Lower leg skin (tissue), 3 donors: ENCODE measurements at regions not wholly inside any gene's neighbourhood (a gene's known extent, or its start where the extent isn't known, plus 50 kb on each side); places are given as distances from the start of the nearest gene placed in this dataset.

Experiments used
- POLR2A ChIP-seq, 2 donors: fragments of 450-650 bp; IDR thresholded peaks; one replicate each; pipeline ENCODE4 v1.6.1; 2016 to 2017; ENCODE audit warnings: antibody characterized with exemption in 2 of 2, mild to moderate bottlenecking in 1 of 2, moderate library complexity in 1 of 2
- TF ChIP-seq, protein P1 (sequence below), 3 donors: fragments of 450-650 bp; IDR thresholded peaks; one replicate each; pipeline ENCODE4 v1.5.1; 2016; ENCODE audit warnings: antibody characterized with exemption in 3 of 3, mild to moderate bottlenecking in 3 of 3, moderate library complexity in 2 of 3

DNA sequence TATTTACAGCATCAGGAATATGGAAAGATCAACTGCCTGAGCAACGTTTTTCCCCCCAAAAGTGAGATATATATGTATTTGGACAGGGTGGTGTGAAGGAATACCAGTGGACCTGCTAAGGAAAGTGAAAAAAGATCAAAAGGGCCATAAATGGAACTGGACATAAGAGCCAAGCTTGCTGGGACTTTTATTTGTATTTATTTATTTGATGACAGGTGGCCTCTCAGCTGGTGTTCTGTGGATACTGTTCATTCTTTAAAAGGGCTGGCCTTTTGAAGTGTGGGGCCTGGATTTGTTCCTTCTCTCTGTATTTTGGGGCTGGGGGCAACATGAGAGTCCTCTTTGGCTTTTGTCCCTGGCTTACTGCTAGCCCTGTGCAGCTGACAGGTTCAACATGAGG, 306.6 kb upstream of the N4BP1 start:
- TF ChIP-seq POLR2A (IDR thresholded peaks at IDR 0.05), result no peak
- TF ChIP-seq, protein P1, sequence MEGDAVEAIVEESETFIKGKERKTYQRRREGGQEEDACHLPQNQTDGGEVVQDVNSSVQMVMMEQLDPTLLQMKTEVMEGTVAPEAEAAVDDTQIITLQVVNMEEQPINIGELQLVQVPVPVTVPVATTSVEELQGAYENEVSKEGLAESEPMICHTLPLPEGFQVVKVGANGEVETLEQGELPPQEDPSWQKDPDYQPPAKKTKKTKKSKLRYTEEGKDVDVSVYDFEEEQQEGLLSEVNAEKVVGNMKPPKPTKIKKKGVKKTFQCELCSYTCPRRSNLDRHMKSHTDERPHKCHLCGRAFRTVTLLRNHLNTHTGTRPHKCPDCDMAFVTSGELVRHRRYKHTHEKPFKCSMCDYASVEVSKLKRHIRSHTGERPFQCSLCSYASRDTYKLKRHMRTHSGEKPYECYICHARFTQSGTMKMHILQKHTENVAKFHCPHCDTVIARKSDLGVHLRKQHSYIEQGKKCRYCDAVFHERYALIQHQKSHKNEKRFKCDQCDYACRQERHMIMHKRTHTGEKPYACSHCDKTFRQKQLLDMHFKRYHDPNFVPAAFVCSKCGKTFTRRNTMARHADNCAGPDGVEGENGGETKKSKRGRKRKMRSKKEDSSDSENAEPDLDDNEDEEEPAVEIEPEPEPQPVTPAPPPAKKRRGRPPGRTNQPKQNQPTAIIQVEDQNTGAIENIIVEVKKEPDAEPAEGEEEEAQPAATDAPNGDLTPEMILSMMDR (IDR thresholded peaks at IDR 0.05), result no peak
